Choroid plexus epithelial cell (primary cell): ENCODE measurements at regions not wholly inside any gene's neighbourhood (a gene's known extent, or its start where the extent isn't known, plus 50 kb on each side); places are given as distances from the start of the nearest gene placed in this dataset.
"Not testable (repeated sequence)": the region's sequence is repeated elsewhere in the genome, so short reads cannot be mapped to it uniquely, and the experiment has no call there.

Experiments
- DNase-seq: peaks from one replicate; pipeline ENCODE4 v3.0.0-alpha.2; 2010; ENCODE audit warnings: low read depth
- H3K4me3 ChIP-seq: 2 replicates; pipeline ENCODE4 v1.5.1; 2011; ENCODE audit warnings: low read depth, mild to moderate bottlenecking, control low read depth, low read length, moderate library complexity
- CTCF ChIP-seq: conservative IDR thresholded peaks from 2 replicates; pipeline ENCODE4 v1.5.1; 2011; ENCODE audit warnings: low read depth, mild to moderate bottlenecking, control low read depth, inconsistent platforms, low read length, moderate library complexity

- H3K4me3 ChIP-seq = no peak overlapping the region
- no peak for TF ChIP-seq CTCF
- no peak for DNase-seq
These were observed 74.9 kb upstream of the GRIP1 start for GRCh38 chr12:66753810-66754209.

GRCh38 chr12:66755727-66756395, 77.0 kb upstream of the GRIP1 start:
- no peak for TF ChIP-seq CTCF
- H3K4me3 ChIP-seq = no peak overlapping the region
- DNase-seq = no peak

- no peak for DNase-seq
- TF ChIP-seq CTCF = no peak
These were observed 77.8 kb upstream of the GRIP1 start for GRCh38 chr12:66756631-66757030.

GRCh38 chr12:66760122-66760521, 81.2 kb upstream of the GRIP1 start:
- not testable (repeated sequence) for H3K4me3 ChIP-seq, DNase-seq

More at GRCh38 chr12:66756631-66757030, 77.8 kb upstream of the GRIP1 start:
- H3K4me3 ChIP-seq = no peak overlapping the region

GRCh38 chr12:66763467-66763866, 84.6 kb upstream of the GRIP1 start:
- no peak for DNase-seq
- no peak for TF ChIP-seq CTCF
- no peak overlapping the region for H3K4me3 ChIP-seq

GRCh38 chr12:66765204-66765603, 86.3 kb upstream of the GRIP1 start:
- no peak for DNase-seq
- H3K4me3 ChIP-seq = no peak overlapping the region
- TF ChIP-seq CTCF = no peak

GRCh38 chr12:66767536-66767935, 88.7 kb upstream of the GRIP1 start:
- no peak for TF ChIP-seq CTCF
- no peak overlapping the region for H3K4me3 ChIP-seq
- no peak for DNase-seq
